ENCODE measurements at regions not wholly inside any gene's neighbourhood (a gene's known extent, or its start where the extent isn't known, plus 50 kb on each side); places are given as distances from the start of the nearest gene placed in this dataset.

GRCh38 chr14:57038689-57039088 lies 228.4 kb upstream of the OTX2 start:
- no peaks in the 10 kb centered on the region for H3K36me3 ChIP-seq
- no peak for DNase-seq (ENCODE audit: extremely low spot score)
- no peaks in the 10 kb centered on the region for H3K4me1 ChIP-seq
- intact Hi-C loops (cut with DNase I) = no loop called here
- no peak overlapping the region for H3K27ac ChIP-seq (replicated peaks in 1 of 4)
- TF ChIP-seq POLR2A (IDR thresholded peaks at IDR 0.05; ENCODE audit: low read depth) = no peak
- no peak for TF ChIP-seq EP300 (IDR thresholded peaks at IDR 0.05)
- TF ChIP-seq, protein P1, sequence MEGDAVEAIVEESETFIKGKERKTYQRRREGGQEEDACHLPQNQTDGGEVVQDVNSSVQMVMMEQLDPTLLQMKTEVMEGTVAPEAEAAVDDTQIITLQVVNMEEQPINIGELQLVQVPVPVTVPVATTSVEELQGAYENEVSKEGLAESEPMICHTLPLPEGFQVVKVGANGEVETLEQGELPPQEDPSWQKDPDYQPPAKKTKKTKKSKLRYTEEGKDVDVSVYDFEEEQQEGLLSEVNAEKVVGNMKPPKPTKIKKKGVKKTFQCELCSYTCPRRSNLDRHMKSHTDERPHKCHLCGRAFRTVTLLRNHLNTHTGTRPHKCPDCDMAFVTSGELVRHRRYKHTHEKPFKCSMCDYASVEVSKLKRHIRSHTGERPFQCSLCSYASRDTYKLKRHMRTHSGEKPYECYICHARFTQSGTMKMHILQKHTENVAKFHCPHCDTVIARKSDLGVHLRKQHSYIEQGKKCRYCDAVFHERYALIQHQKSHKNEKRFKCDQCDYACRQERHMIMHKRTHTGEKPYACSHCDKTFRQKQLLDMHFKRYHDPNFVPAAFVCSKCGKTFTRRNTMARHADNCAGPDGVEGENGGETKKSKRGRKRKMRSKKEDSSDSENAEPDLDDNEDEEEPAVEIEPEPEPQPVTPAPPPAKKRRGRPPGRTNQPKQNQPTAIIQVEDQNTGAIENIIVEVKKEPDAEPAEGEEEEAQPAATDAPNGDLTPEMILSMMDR (IDR thresholded peaks at IDR 0.05) = no peak
- TF ChIP-seq POLR2AphosphoS5 (IDR thresholded peaks at IDR 0.05) = no peak
- no peaks in the 10 kb centered on the region for H3K9me3 ChIP-seq
- peaks cover 0 to 5% (median 0%) of the 10 kb centered on the region in 4 donors for H3K27me3 ChIP-seq
- H3K4me3 ChIP-seq = no peak overlapping the region
- WGBS = 56% methylated on average over 1 of the region's 1 CpG

- TF ChIP-seq, protein P1 (IDR thresholded peaks at IDR 0.05) = no peak
- TF ChIP-seq POLR2A (IDR thresholded peaks at IDR 0.05; ENCODE audit: low read depth) = no peak
- no peak for TF ChIP-seq POLR2AphosphoS5 (IDR thresholded peaks at IDR 0.05)
- no peak for TF ChIP-seq EP300 (IDR thresholded peaks at IDR 0.05)
- Histone ChIP-seq H3K27me3 (peaks cover 0 to 6% (median 0%) of the 10 kb centered on the region in 4 donors), H3K9me3 (peaks cover 0 to 16% (median 5%) of the 10 kb centered on the region in 4 donors), H3K27ac (replicated peaks in 1 of 4) (no peak overlapping the region), H3K4me1 (no peaks in the 10 kb centered on the region), H3K4me3 (no peak overlapping the region), H3K36me3 (no peaks in the 10 kb centered on the region)
- 86% methylated on average over 1 of the region's 1 CpG for WGBS
- DNase-seq (ENCODE audit: extremely low spot score) = no peak
- intact Hi-C loops (cut with DNase I) = no loop called here
Observed at GRCh38 chr14:57031474-57031873, 221.2 kb upstream of the OTX2 start.

DNA sequence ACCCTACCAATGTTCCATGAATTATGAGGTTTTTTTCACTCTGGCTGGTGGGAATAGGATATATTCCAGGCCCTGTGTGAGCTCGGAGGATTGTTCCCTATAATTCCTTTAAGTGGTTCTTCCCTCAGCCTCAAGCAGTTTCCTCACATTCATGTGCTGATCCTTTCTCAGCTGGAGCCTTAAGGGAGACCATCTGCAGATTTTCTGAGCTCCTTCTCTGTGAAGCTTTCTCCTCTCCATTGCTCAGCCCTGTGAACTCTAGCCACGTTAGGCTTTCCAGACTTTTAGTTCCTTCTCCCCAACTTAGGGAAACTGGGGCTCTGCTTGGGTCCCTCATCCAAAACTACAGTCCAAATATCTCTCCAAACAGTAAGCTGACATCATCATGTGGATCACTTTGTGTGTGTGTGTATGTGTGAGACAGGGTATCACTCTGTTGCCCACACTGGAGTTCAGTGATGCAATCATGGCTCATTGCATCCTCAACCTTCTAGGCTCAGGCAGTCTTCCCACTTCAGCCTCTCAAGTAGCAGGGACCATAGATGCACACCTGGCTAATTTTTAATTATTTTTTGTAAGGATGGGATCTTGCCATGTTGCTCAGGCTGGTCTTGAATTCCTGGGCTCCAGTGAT lies 219.5 kb upstream of the OTX2 start:
- WGBS = 35% methylated on average over 2 of the region's 2 CpGs
- Histone ChIP-seq H3K4me1 (no peaks in the 10 kb centered on the region), H3K36me3 (no peaks in the 10 kb centered on the region), H3K9me3 (peaks cover 0 to 16% (median 5%) of the 10 kb centered on the region in 4 donors), H3K4me3 (no peak overlapping the region), H3K27ac (replicated peaks in 1 of 4) (no peak overlapping the region), H3K27me3 (peaks cover 0 to 6% (median 0%) of the 10 kb centered on the region in 4 donors)
- TF ChIP-seq POLR2A (IDR thresholded peaks at IDR 0.05; ENCODE audit: low read depth) (no peak), EP300 (IDR thresholded peaks at IDR 0.05) (no peak), POLR2AphosphoS5 (IDR thresholded peaks at IDR 0.05) (no peak)
- TF ChIP-seq, protein P1 (IDR thresholded peaks at IDR 0.05) = no peak
- intact Hi-C loops (cut with DNase I) = no loop called here
- no peak for DNase-seq (ENCODE audit: extremely low spot score)

DNA sequence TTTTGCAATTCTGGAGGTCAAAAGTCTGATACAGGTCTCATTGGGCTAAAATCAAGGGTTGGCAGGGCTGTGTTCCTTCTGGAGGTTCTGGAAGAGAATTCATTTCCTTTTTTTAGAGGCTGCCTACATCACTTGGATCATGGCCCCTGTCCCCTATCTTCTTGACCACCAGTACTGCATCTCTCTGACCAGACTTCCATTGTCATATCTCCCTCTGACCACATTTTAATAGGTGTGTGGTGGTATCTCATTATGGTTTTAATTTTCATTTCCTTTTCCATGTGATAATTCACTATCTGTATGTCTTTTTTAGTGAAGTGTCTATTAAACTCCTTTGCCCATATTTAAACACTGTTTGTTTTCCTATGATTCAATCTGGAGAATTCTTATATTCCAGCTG lies 215.2 kb upstream of the OTX2 start:
- no peak for DNase-seq (ENCODE audit: extremely low spot score)
- H3K4me3 ChIP-seq = no peak overlapping the region
- TF ChIP-seq EP300 (IDR thresholded peaks at IDR 0.05) (no peak), POLR2AphosphoS5 (IDR thresholded peaks at IDR 0.05) (no peak), POLR2A (IDR thresholded peaks at IDR 0.05; ENCODE audit: low read depth) (no peak)
- TF ChIP-seq, protein P1 (IDR thresholded peaks at IDR 0.05) = no peak
- no peak overlapping the region for H3K27ac ChIP-seq (replicated peaks in 1 of 4)
- no peaks in the 10 kb centered on the region for H3K4me1 ChIP-seq
- H3K27me3 ChIP-seq = no peaks in the 10 kb centered on the region
- H3K36me3 ChIP-seq = no peaks in the 10 kb centered on the region
- H3K9me3 ChIP-seq = peaks cover 0 to 8% (median 0%) of the 10 kb centered on the region in 4 donors
- intact Hi-C loops (cut with DNase I) = no loop called here

DNA sequence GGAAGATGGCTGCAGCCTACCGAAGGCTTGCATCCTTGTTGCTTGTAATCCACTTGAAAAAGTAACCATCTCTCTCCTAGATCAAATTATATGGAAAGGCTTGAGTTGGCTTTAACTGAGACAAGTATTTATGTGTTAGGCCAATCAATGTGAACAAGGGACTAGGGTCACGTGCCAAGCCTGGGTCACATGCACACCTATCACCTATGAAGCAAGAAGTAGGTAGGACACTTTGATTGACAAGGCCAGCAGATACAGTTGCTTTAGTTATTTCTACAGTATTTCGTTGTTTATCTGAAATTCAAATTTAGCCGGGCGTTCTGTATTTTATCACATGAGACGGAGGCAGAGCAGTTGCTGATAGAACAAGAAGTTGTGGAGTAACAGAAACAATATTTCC lies 212.3 kb upstream of the OTX2 start:
- no peak for DNase-seq (ENCODE audit: extremely low spot score)
- H3K4me3 ChIP-seq = no peak overlapping the region
- no peaks in the 10 kb centered on the region for H3K4me1 ChIP-seq
- WGBS = 87% methylated on average over 6 of the region's 6 CpGs
- H3K36me3 ChIP-seq = no peaks in the 10 kb centered on the region
- TF ChIP-seq, protein P1 (IDR thresholded peaks at IDR 0.05) = no peak
- TF ChIP-seq EP300 (IDR thresholded peaks at IDR 0.05) = no peak
- no peak for TF ChIP-seq POLR2AphosphoS5 (IDR thresholded peaks at IDR 0.05)
- TF ChIP-seq POLR2A (IDR thresholded peaks at IDR 0.05; ENCODE audit: low read depth) = no peak
- no peaks in the 10 kb centered on the region for H3K9me3 ChIP-seq
- H3K27ac ChIP-seq (replicated peaks in 1 of 4) = no peak overlapping the region
- intact Hi-C loops (cut with DNase I) = no loop called here
- H3K27me3 ChIP-seq = no peaks in the 10 kb centered on the region
